Ascending aorta (tissue), 2 donors: ENCODE measurements at regions not wholly inside any gene's neighbourhood (a gene's known extent, or its start where the extent isn't known, plus 50 kb on each side); places are given as distances from the start of the nearest gene placed in this dataset.

ENCODE experiments used
- DNase-seq, 2 donors: peaks; one replicate each; pipeline ENCODE4 v3.0.0-alpha.2; 2019; ENCODE audit warnings: low spot score in 2 of 2
- H3K27ac ChIP-seq, 2 donors: fragments of 200-600 bp; sonication (generic); one replicate each; pipeline ENCODE4 v1.5.1; 2016 to 2017; ENCODE audit warnings: mild to moderate bottlenecking in 1 of 2
- H3K27me3 ChIP-seq: fragments of 200-600 bp; sonication (generic); one replicate; pipeline ENCODE4 v1.5.1; 2017
- H3K36me3 ChIP-seq, 2 donors: fragments of 200-600 bp; sonication (generic); one replicate each; pipeline ENCODE4 v1.5.1; 2016
- H3K4me1 ChIP-seq, 2 donors: fragments of 200-600 bp; sonication (generic); one replicate each; pipeline ENCODE4 v1.5.1; 2016 to 2017; ENCODE audit warnings: mild to moderate bottlenecking in 1 of 2
- H3K4me3 ChIP-seq, 2 donors: fragments of 200-600 bp; sonication (generic); one replicate each; pipeline ENCODE4 v1.5.1; 2016 to 2017; ENCODE audit warnings: mild to moderate bottlenecking in 1 of 2
- H3K9me3 ChIP-seq, 2 donors: fragments of 200-600 bp; sonication (generic); one replicate each; pipeline ENCODE4 v1.5.1; 2016
- CTCF ChIP-seq, 3 experiments: fragments of 200-600 bp in 2 of 3; fragments of 450-650 bp in 1 of 3; sonication (generic) in 2 of 3; IDR thresholded peaks; one replicate each; pipeline ENCODE4 v1.5.1; 2016 to 2019; ENCODE audit warnings: antibody characterized with exemption in 3 of 3, mild to moderate bottlenecking in 1 of 3, moderate library complexity in 1 of 3
- intact Hi-C: fragments of 100-400 bp; cut with DNase I; formaldehyde crosslinking; loops from one replicate; pipeline ENCODE4 v1.15.1; 2023

GRCh38 chr2:216808805-216809425 lies 50.9 kb downstream of the TNP1 start:
- intact Hi-C loops: no loop called here
- no peak for TF ChIP-seq CTCF (IDR thresholded peaks at IDR 0.05)

GRCh38 chr2:216807857-216808272 lies 52.0 kb downstream of the TNP1 start:
- Histone ChIP-seq H3K27me3 (no peaks in the 10 kb centered on the region), H3K4me1 (peaks cover 0 to 10% of the 10 kb centered on the region in 2 donors), H3K27ac (no peak overlapping the region), H3K36me3 (no peaks in the 10 kb centered on the region), H3K4me3 (no peak overlapping the region), H3K9me3 (no peaks in the 10 kb centered on the region)
- intact Hi-C loops: no loop called here
- TF ChIP-seq CTCF (IDR thresholded peaks at IDR 0.05): no peak
- no peak for DNase-seq

More at GRCh38 chr2:216808805-216809425, 50.9 kb downstream of the TNP1 start:
- no peaks in the 10 kb centered on the region for H3K9me3 ChIP-seq
- no peak overlapping the region for H3K27ac ChIP-seq
- H3K4me3 ChIP-seq: no peak overlapping the region
- no peaks in the 10 kb centered on the region for H3K36me3 ChIP-seq
- H3K27me3 ChIP-seq: no peaks in the 10 kb centered on the region
- H3K4me1 ChIP-seq: peaks cover 0 to 5% of the 10 kb centered on the region in 2 donors
- DNase-seq: no peak

GRCh38 chr2:216804357-216805350 lies 55.2 kb downstream of the TNP1 start:
- Histone ChIP-seq H3K4me1 (peaks cover 0 to 20% of the 10 kb centered on the region in 2 donors), H3K4me3 (no peak overlapping the region), H3K36me3 (no peaks in the 10 kb centered on the region), H3K27me3 (no peaks in the 10 kb centered on the region), H3K27ac (peak overlapping the region; percentile 85 to 86), H3K9me3 (no peaks in the 10 kb centered on the region)
- TF ChIP-seq CTCF (IDR thresholded peaks at IDR 0.05): no peak
- peak in 1 of 2 donors; percentile 67 for DNase-seq
- intact Hi-C loops: no loop called here

GRCh38 chr2:216803791-216804190 lies 56.1 kb downstream of the TNP1 start:
- Histone ChIP-seq H3K27ac (peak overlapping the region; percentile 85 to 86), H3K4me1 (peaks cover 0 to 23% of the 10 kb centered on the region in 2 donors), H3K4me3 (no peak overlapping the region), H3K36me3 (no peaks in the 10 kb centered on the region), H3K27me3 (no peaks in the 10 kb centered on the region), H3K9me3 (no peaks in the 10 kb centered on the region)
- intact Hi-C loops: no loop called here
- TF ChIP-seq CTCF (IDR thresholded peaks at IDR 0.05): no peak
- DNase-seq: peak in 1 of 2 donors; percentile 64

- H3K9me3 ChIP-seq: no peaks in the 10 kb centered on the region
- no peak for TF ChIP-seq CTCF (IDR thresholded peaks at IDR 0.05)
- H3K4me1 ChIP-seq: peaks cover 0 to 23% of the 10 kb centered on the region in 2 donors
- H3K27ac ChIP-seq: peak overlapping the region; percentile 85 to 86
- no peaks in the 10 kb centered on the region for H3K27me3 ChIP-seq
- no peak for DNase-seq
- intact Hi-C loops: no loop called here
- H3K4me3 ChIP-seq: no peak overlapping the region
- H3K36me3 ChIP-seq: no peaks in the 10 kb centered on the region
Measured at GRCh38 chr2:216802516-216803215, 57.2 kb downstream of the TNP1 start.
